H9 (cell line): ENCODE measurements at regions not wholly inside any gene's neighbourhood (a gene's known extent, or its start where the extent isn't known, plus 50 kb on each side); places are given as distances from the start of the nearest gene placed in this dataset.

Experiments used
- DNase-seq: peaks from one replicate; pipeline ENCODE4 v3.0.0-alpha.2; 2017
- H2AFZ ChIP-seq: one replicate; pipeline ENCODE4 v1.6.1; 2013; ENCODE audit warnings: mild to moderate bottlenecking, low read length, control low read depth, moderate library complexity
- H2AK5ac ChIP-seq: 2 replicates; pipeline ENCODE4 v1.6.1; 2013; ENCODE audit warnings: low read length, control low read depth, mixed read lengths; ENCODE audit not compliant: insufficient read length
- H2BK120ac ChIP-seq: one replicate; pipeline ENCODE4 v1.6.1; 2013; ENCODE audit warnings: low read depth, mild to moderate bottlenecking, low read length, control low read depth, inconsistent platforms; ENCODE audit not compliant: poor library complexity, severe bottlenecking
- H2BK12ac ChIP-seq: 2 replicates; pipeline ENCODE4 v1.6.1; 2013; ENCODE audit warnings: low read length, control low read depth, mixed read lengths, low read depth; ENCODE audit not compliant: insufficient read length
- H2BK15ac ChIP-seq: 2 replicates; pipeline ENCODE4 v1.6.1; 2013; ENCODE audit warnings: low read depth, low read length, control low read depth
- H2BK20ac ChIP-seq: one replicate; pipeline ENCODE4 v1.6.1; 2013; ENCODE audit warnings: low read depth, mild to moderate bottlenecking, low read length, control low read depth, inconsistent platforms; ENCODE audit not compliant: poor library complexity, severe bottlenecking
- H2BK5ac ChIP-seq: 2 replicates; pipeline ENCODE4 v1.6.1; 2013; ENCODE audit warnings: low read length, control low read depth, mixed read lengths; ENCODE audit not compliant: insufficient read length
- H3K14ac ChIP-seq: 2 replicates; pipeline ENCODE4 v1.6.1; 2013; ENCODE audit warnings: low read length, control low read depth; ENCODE audit not compliant: insufficient read depth
- H3K18ac ChIP-seq: 2 replicates; pipeline ENCODE4 v1.6.1; 2013; ENCODE audit warnings: low read depth, mild to moderate bottlenecking, mixed read lengths, low read length, control low read depth; ENCODE audit not compliant: insufficient read length
- H3K23ac ChIP-seq: 2 replicates; pipeline ENCODE4 v1.6.1; 2013; ENCODE audit warnings: low read length, control low read depth, mixed read lengths, low read depth; ENCODE audit not compliant: insufficient read length
- H3K23me2 ChIP-seq: 2 replicates; pipeline ENCODE4 v1.6.1; 2013; ENCODE audit warnings: low read depth, mild to moderate bottlenecking, mixed read lengths, low read length, control low read depth; ENCODE audit not compliant: insufficient read length, poor library complexity, severe bottlenecking
- H3K27ac ChIP-seq: 2 replicates; pipeline ENCODE4 v1.5.1; 2013; ENCODE audit warnings: low read length, control low read depth, mixed read lengths, low read depth; ENCODE audit not compliant: insufficient read length
- H3K27me3 ChIP-seq: 2 replicates; pipeline ENCODE4 v1.6.1; 2013; ENCODE audit warnings: low read length, control low read depth, inconsistent platforms; ENCODE audit not compliant: insufficient read depth
- H3K4ac ChIP-seq: 2 replicates; pipeline ENCODE4 v1.6.1; 2013; ENCODE audit warnings: low read depth, mild to moderate bottlenecking, control low read depth, inconsistent platforms, low read length, moderate library complexity
- H3K4me1 ChIP-seq: 2 replicates; pipeline ENCODE4 v1.6.1; 2013; ENCODE audit warnings: low read length, control low read depth, inconsistent platforms; ENCODE audit not compliant: insufficient read depth
- H3K4me2 ChIP-seq: 2 replicates; pipeline ENCODE4 v1.6.1; 2013; ENCODE audit warnings: low read length, control low read depth, mixed read lengths; ENCODE audit not compliant: insufficient read length, insufficient read depth
- H3K56ac ChIP-seq: 2 replicates; pipeline ENCODE4 v1.6.1; 2013; ENCODE audit warnings: low read depth, mild to moderate bottlenecking, mixed read lengths, low read length, control low read depth; ENCODE audit not compliant: insufficient read length
- H3K79me1 ChIP-seq: 2 replicates; pipeline ENCODE4 v1.6.1; 2013; ENCODE audit warnings: low read depth, mild to moderate bottlenecking, moderate library complexity, low read length, control low read depth, inconsistent platforms; ENCODE audit not compliant: insufficient read depth, poor library complexity, severe bottlenecking
- H3K79me2 ChIP-seq: 2 replicates; pipeline ENCODE4 v1.6.1; 2013; ENCODE audit warnings: low read length, control low read depth, inconsistent platforms; ENCODE audit not compliant: insufficient read depth
- H3K9ac ChIP-seq: 2 replicates; pipeline ENCODE4 v1.6.1; 2013; ENCODE audit warnings: low read length, control low read depth, mixed read lengths; ENCODE audit not compliant: insufficient read length; ENCODE audit errors: extremely low read depth
- H3K9me3 ChIP-seq: one replicate; pipeline ENCODE4 v1.6.1; 2013; ENCODE audit warnings: low read depth, low read length, inconsistent platforms; ENCODE audit not compliant: control insufficient read depth
- H3T11ph ChIP-seq: one replicate; pipeline ENCODE4 v1.6.1; 2013; ENCODE audit warnings: mild to moderate bottlenecking, low read length, control low read depth, inconsistent platforms
- H4K20me1 ChIP-seq: one replicate; pipeline ENCODE4 v1.6.1; 2013; ENCODE audit not compliant: control insufficient read depth, insufficient read length, insufficient read depth
- H4K5ac ChIP-seq: 2 replicates; pipeline ENCODE4 v1.6.1; 2013; ENCODE audit warnings: low read depth, mild to moderate bottlenecking, mixed read lengths, low read length, control low read depth; ENCODE audit not compliant: insufficient read length
- H4K8ac ChIP-seq: replicated peaks from 2 replicates; pipeline ENCODE4 v1.6.1; 2013; ENCODE audit warnings: low read length, control low read depth, mixed read lengths, low read depth; ENCODE audit not compliant: insufficient read length
- H4K91ac ChIP-seq: 2 replicates; pipeline ENCODE4 v1.6.1; 2013; ENCODE audit warnings: low read depth, mild to moderate bottlenecking, moderate library complexity, mixed read lengths, low read length, control low read depth; ENCODE audit not compliant: insufficient read length
- H3K27ac Mint-ChIP-seq, 3 experiments: 2 replicates in 2 of 3; 3 replicates in 1 of 3; pipeline ENCODE4 v1.8.0; 2020 to 2021; ENCODE audit warnings: mixed read lengths in 3 of 3, mild to moderate bottlenecking in 1 of 3, moderate library complexity in 1 of 3
- H3K27me3 Mint-ChIP-seq: 2 replicates; pipeline ENCODE4 v1.8.0; 2021; ENCODE audit warnings: low read depth, mild to moderate bottlenecking, moderate library complexity, mixed read lengths
- H3K36me3 Mint-ChIP-seq, 3 experiments: 2 replicates in 2 of 3; 3 replicates in 1 of 3; pipeline ENCODE4 v1.8.0; 2020 to 2021; ENCODE audit warnings: low read depth in 3 of 3, mixed read lengths in 3 of 3; ENCODE audit not compliant: insufficient read depth in 1 of 3
- H3K4me1 Mint-ChIP-seq, 2 experiments: 2 replicates each; pipeline ENCODE4 v1.8.0; 2020; ENCODE audit warnings: mixed read lengths in 2 of 2
- H3K4me3 Mint-ChIP-seq, 2 experiments: 2 replicates in 1 of 2; 3 replicates in 1 of 2; pipeline ENCODE4 v1.8.0; 2020 to 2021; ENCODE audit warnings: mild to moderate bottlenecking in 2 of 2, mixed read lengths in 2 of 2, moderate library complexity in 1 of 2
- H3K9me3 Mint-ChIP-seq, 2 experiments: 2 replicates in 1 of 2; 3 replicates in 1 of 2; pipeline ENCODE4 v1.8.0; 2020; ENCODE audit warnings: mild to moderate bottlenecking in 2 of 2, mixed read lengths in 2 of 2, moderate library complexity in 1 of 2
- CTCF ChIP-seq: fragments of 200-600 bp; sonication (generic); conservative IDR thresholded peaks from 3 replicates; pipeline ENCODE4 v1.8.0; 2021; ENCODE audit warnings: antibody characterized with exemption, mild to moderate bottlenecking
- WGBS: extraction: QIAGEN DNeasy Blood & Tissue Kit; methylation state at CpG from one replicate; pipeline ENCODE4 v1.1.7; 2013; ENCODE audit warnings: missing lambda C conversion rate, low lambda C conversion rate, mixed read lengths; ENCODE audit not compliant: insufficient read length; ENCODE audit errors: extremely low coverage; 5-methylcytosine and 5-hydroxymethylcytosine counted together

- Histone ChIP-seq H3K27ac (no peak overlapping the region), H3K79me1 (no peaks in the 10 kb centered on the region), H3K14ac (no peak overlapping the region), H3K56ac (no peak overlapping the region), H2BK20ac (no peak overlapping the region), H2BK5ac (no peak overlapping the region), H3K27me3 (no peaks in the 10 kb centered on the region), H3K4me1 (no peaks in the 10 kb centered on the region), H2BK15ac (no peak overlapping the region), H2BK120ac (no peak overlapping the region), H2AK5ac (no peak overlapping the region), H3K4ac (no peak overlapping the region), H4K91ac (no peak overlapping the region), H3K4me2 (no peak overlapping the region), H3K18ac (no peak overlapping the region), H3K23me2 (no peaks in the 10 kb centered on the region), H3K9ac (no peak overlapping the region), H3K23ac (no peak overlapping the region), H3K79me2 (no peaks in the 10 kb centered on the region), H4K8ac (no peak overlapping the region), H3T11ph (no peak overlapping the region), H4K5ac (no peak overlapping the region), H2AFZ (no peak overlapping the region), H3K9me3 (no peaks in the 10 kb centered on the region), H4K20me1 (no peaks in the 10 kb centered on the region), H2BK12ac (no peak overlapping the region)
- H3K27me3 Mint-ChIP-seq = no peaks in the 10 kb centered on the region
- no peak overlapping the region for H3K4me3 Mint-ChIP-seq
- no peaks in the 10 kb centered on the region for H3K36me3 Mint-ChIP-seq
- no CpG with 5 or more reads among the region's 1 CpG for WGBS
- TF ChIP-seq CTCF = no peak
- no peak overlapping the region for H3K27ac Mint-ChIP-seq
- DNase-seq = no peak
- H3K9me3 Mint-ChIP-seq = no peaks in the 10 kb centered on the region
- H3K4me1 Mint-ChIP-seq = peaks cover 7 to 8% of the 10 kb centered on the region in 2 experiments
Measured at GRCh38 chr3:117181222-117181621, 471.6 kb downstream of the TUSC7 start.
